Right ventricle myocardium inferior (tissue), 1 donor: ENCODE measurements at regions not wholly inside any gene's neighbourhood (a gene's known extent, or its start where the extent isn't known, plus 50 kb on each side); places are given as distances from the start of the nearest gene placed in this dataset.

Experiments
- ATAC-seq: fragments of 200-7000 bp; cut with Tn5 transposase; one replicate; pipeline ENCODE4 v1.9.1; 2020; ENCODE audit warnings: mild to moderate bottlenecking, moderate library complexity
- DNase-seq: peaks from one replicate; pipeline ENCODE4 v3.0.0; 2021; ENCODE audit errors: missing footprints
- intact Hi-C: fragments of 100-400 bp; cut with DNase I; formaldehyde crosslinking; loops from one replicate; pipeline ENCODE4 v1.11.0; 2022
- donor health status: DM: no; HTN: yes; CAD: no; lungs with severe emphysema.

DNA sequence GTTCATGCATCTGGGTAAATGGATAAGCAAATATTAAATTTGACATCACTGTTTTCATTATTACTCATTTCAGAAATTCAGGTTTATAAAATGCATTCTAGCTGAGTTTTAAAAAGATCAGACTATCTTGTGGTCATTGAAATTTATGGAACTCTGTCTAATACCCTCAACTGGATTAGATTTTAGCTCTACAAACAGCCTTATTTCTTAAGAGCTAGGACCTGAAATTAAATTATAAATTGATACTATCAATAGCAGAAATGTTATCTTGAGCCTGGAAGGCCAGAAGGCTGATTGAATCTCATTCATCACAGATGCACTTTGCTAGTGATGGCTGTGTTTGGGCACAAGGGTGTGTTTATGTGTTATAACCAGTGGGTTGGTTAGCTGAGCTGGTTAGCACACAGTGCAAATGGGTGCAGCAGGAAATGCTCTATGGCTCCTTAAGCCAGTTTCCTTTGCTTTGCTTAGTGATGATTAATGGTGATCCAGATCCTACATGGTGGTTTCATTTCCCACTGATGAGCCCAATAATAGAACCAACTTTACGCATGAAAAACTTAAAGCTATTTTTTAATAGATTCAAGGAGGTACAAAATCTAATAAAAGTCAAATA is 310.8 kb upstream of the KLF12 start:
- intact Hi-C loops: no loop called here
- DNase-seq (no peak), ATAC-seq (no peak)

GRCh38 chr13:74444161-74444571 is 310.0 kb upstream of the KLF12 start:
- no peak for DNase-seq
- intact Hi-C loops: no loop called here
- no peak for ATAC-seq

- intact Hi-C loops: no loop called here
- DNase-seq (no peak), ATAC-seq (no peak)
Observed at GRCh38 chr13:74443631-74444030, 309.4 kb upstream of the KLF12 start.

GRCh38 chr13:74442751-74443150 is 308.5 kb upstream of the KLF12 start:
- intact Hi-C loops: no loop called here
- ATAC-seq (no peak), DNase-seq (no peak)

DNA sequence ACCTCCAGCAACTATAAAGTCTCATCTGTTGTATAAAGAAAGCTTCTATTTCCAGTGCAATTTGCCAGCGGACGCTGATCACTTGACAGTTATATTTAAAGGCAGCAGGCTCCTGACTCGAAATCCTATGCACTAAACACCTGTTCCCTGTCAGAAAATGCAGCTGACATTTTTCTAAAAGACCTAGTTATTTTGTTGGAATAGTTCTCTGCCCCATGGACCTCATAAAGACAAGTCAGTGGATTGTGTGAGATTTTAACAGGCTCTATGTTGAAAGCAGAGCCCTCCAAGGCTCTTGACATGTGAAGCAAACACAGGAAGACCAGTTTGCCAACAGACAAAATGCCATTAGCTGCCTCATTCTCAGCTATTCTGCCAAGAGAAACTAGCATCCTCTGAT is 304.7 kb upstream of the KLF12 start:
- ATAC-seq (no peak), DNase-seq (no peak)
- intact Hi-C loops: no loop called here

GRCh38 chr13:74434782-74435181 is 300.6 kb upstream of the KLF12 start:
- DNase-seq (no peak), ATAC-seq (no peak)
- intact Hi-C loops: no loop called here

- DNase-seq: no peak
- intact Hi-C loops: no loop called here
Observed at GRCh38 chr13:74424455-74424854, 290.3 kb upstream of the KLF12 start.

DNA sequence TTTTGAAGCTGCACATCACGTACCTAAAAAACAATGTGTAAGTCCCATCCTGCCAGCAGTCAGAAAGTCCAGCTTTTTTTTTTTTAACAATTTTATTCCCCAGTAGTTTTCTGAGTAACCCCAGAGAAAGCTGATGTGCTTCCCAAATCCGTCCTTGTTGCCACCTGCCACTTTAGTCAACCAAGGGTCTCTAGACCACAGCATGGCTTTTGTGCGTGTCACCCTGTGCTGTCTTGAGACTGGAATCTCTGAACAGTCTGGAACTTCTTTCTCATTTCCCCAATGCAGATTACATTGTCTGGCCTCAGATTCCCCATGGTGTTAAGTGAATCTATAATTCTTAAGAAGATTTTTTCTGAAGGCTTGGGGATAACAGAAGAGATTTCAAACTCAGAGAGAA is 289.2 kb upstream of the KLF12 start:
- intact Hi-C loops: no loop called here
- DNase-seq: no peak
- ATAC-seq: no peak

More at GRCh38 chr13:74424455-74424854, 290.3 kb upstream of the KLF12 start:
- no peak for ATAC-seq

- ATAC-seq (no peak), DNase-seq (peak; percentile 43)
- intact Hi-C loops: no loop called here
Observed at GRCh38 chr13:74414458-74414857, 280.3 kb upstream of the KLF12 start.

- intact Hi-C loops: no loop called here
- peak; percentile 56 for DNase-seq
- no peak for ATAC-seq
Observed at GRCh38 chr13:74413482-74413881, 279.3 kb upstream of the KLF12 start.

DNA sequence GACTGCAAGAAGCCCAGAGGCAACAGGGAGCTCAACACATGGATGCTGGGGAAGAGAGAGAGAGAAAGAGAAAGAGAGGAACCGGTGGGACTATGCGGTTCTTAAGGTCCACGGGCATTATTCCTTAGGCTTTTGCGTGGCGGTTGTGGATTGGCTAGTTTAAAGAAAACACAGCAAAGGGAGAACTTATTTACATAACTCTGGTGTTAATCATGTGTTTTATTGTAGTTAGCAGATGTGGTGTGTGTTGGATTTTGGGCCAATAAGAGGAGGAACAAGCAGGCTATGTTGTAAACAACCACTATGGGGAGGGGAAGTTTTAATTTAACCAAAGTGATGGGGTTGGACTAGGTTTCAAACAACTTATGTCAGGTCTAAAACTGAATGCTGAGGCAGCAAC is 275.3 kb upstream of the KLF12 start:
- ATAC-seq: no peak
- intact Hi-C loops: no loop called here
- DNase-seq: no peak

DNA sequence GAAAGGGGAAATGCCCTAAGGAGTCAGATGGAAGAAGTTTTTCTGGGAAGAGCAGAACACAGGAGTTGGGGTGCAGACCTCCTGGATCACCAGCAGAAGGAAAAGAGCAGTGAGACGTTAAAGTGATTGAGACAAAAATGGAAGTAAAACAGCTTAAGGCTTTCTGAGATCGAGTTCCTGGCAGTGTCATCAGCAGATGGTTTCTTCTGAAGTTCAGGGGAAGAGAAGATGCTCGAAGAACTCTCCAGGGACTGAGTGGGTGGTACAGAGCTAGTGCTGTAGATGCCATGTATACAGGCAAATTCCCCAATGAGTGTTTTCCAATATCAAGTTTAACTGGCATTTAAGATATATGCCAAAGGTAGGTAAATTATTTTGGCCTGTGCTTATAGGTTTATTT is 272.2 kb upstream of the KLF12 start:
- intact Hi-C loops: no loop called here
- no peak for DNase-seq
- no peak for ATAC-seq

- ATAC-seq (no peak), DNase-seq (no peak)
- intact Hi-C loops: no loop called here
Observed at GRCh38 chr13:74398599-74398998, 264.4 kb upstream of the KLF12 start.

DNA sequence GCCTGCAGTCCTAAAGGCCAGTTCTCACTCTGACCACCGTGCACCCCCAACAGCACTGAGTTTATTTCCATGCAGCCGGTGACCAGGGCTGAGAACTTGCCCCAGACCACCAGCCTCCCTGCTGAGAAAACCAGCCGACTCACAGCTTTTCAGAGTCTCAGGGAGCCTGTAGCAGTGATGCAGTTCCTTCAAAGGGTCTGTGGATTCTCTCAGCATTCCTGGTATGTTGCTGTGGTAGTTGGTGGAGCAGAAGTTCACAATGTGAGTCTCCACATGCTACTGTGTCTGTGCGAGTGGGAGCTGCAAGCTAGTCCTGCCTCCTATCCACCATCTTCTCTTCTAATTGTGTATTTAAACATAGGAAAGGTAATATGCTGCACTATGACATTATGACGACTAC is 254.9 kb upstream of the KLF12 start:
- ATAC-seq: no peak
- DNase-seq: no peak
- intact Hi-C loops: no loop called here

DNA sequence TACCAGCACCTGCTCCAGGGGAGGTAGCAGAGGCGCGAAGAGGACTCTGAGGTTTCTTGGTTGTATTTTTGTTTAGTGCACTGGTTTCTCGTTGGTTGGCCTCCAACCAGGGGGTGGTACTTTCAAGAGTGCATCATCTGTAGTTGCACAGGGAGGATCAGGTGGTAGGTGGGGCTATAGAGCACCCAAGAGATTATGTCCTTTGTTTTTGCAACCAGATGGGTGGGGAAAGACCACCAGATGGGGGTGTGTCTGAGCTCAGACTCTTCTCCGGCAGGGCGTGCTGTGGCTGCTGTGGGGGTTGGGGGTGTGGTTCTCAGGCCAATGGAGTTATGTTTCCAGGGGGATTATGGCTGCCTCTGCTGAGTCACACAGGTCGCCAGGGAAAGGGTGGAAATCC is 254.4 kb upstream of the KLF12 start:
- intact Hi-C loops: no loop called here
- no peak for ATAC-seq

DNA sequence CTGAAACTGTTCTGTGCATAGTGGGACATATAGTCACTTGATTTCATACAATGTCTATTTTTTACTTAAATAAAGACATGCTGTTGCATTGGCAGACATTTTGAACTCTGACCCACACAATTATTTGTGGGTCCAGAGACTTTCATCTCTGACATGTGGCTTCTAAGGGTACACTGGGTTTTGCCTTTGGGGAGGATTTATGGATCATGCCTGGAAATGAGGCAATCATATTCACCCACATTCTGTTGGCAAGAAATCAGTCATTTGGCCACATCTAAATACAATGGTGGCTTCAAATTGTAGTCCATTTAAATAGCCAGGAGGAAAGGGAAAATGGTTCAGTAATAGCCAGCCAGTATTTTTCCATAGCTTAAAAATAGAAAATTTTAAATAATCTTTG is 238.3 kb upstream of the KLF12 start:
- intact Hi-C loops: no loop called here
- ATAC-seq (no peak), DNase-seq (no peak)

More for the DNA sequence above, 254.4 kb upstream of the KLF12 start:
- DNase-seq: no peak

DNA sequence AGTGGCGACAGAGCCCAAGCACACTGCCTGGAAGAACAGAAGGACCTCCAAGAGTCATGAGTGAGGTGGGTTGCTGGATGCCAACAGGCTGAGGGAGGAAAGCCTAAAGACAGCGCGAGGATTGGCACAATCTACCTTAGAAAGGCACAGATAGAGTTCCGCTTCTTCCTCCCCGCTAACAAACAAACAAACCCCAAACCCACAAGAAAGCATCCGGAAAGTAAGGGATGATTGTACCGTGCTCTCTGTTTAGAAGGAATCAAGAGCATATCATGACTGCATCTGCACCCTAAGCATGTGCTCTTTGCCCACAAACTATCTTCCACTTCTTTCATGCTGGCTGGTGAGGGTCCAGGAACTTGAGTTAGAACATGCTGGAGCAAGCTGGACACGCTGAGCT is 233.0 kb upstream of the KLF12 start:
- ATAC-seq (no peak), DNase-seq (no peak)
- intact Hi-C loops: no loop called here

DNA sequence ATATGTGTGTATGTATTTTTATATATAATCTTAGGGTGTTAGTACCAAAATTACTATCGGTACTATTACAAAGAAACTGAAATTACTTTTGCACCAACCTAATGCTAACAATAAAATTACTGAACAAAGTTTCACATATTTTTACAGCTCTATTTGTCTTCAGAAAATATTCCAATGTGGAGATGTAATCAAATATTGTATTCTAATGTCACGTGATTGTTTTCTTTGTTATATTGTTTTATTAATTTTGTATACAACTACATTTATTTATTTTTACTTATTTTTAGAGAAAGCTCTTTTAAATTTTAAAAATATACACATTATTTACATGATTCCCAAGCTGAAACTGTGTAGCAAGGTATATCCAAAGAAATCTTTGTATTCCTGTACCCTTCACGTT is 227.1 kb upstream of the KLF12 start:
- intact Hi-C loops: no loop called here
- ATAC-seq (no peak), DNase-seq (no peak)

DNA sequence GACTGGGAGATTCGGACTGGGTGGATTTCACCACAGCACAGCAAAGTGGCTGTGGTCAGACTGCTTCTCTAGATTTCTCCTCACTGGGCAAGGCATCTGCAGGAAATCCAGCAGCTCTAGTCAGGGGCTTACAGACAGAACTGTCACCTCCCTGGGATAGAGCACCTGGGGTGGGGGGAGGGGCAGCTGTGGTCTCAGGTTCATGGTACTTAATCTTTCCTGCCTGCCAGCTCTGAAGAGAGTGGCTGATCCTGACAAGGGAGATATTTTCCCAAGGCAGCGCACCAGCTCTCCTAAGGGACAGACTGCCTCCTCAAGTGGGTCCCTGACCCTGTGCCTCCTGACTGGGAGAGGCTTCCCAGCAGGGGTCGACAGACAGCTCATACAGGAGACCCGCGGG is 212.8 kb upstream of the KLF12 start:
- ATAC-seq (no peak), DNase-seq (no peak)
- intact Hi-C loops: no loop called here

GRCh38 chr13:74338341-74338740 is 204.1 kb upstream of the KLF12 start:
- ATAC-seq (no peak), DNase-seq (no peak)
- intact Hi-C loops: no loop called here

DNA sequence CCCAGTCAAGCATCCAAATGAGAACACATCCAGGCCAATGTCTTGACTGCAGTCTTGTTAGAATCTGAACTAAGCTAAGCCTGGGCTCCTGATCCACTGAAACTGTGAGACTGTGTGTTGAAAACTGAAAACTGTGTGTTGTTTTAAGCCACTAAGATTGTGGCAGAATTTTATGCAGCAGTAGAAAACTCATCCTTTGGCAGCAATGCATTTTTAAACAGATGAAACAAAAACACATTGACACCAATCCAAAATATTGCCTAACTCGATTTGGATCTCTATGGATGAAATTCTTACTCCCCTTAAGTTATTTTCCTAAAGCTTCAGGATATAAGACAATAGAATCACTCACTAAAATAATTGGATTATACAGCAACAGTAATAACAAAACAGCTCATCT is 202.3 kb upstream of the KLF12 start:
- no peak for DNase-seq
- intact Hi-C loops: no loop called here
- ATAC-seq: no peak

GRCh38 chr13:74335370-74335769 is 201.2 kb upstream of the KLF12 start:
- no peak for DNase-seq
- intact Hi-C loops: no loop called here
- ATAC-seq: no peak
